Neuronal stem cell (in vitro differentiated cells): ENCODE measurements at regions not wholly inside any gene's neighbourhood (a gene's known extent, or its start where the extent isn't known, plus 50 kb on each side); places are given as distances from the start of the nearest gene placed in this dataset.

Experiments used
- DNase-seq: peaks from one replicate; pipeline ENCODE4 v3.0.0-alpha.2; 2013; ENCODE audit warnings: low spot score
- H2AFZ ChIP-seq: one replicate; pipeline ENCODE4 v1.6.1; 2013; ENCODE audit warnings: mild to moderate bottlenecking, low read length, inconsistent platforms
- H2AK5ac ChIP-seq: 2 replicates; pipeline ENCODE4 v1.6.1; 2013; ENCODE audit warnings: low read depth, mild to moderate bottlenecking, inconsistent platforms, low read length, moderate library complexity, mixed read lengths
- H2BK120ac ChIP-seq: 2 replicates; pipeline ENCODE4 v1.6.1; 2013; ENCODE audit warnings: low read depth, mild to moderate bottlenecking, inconsistent platforms, low read length, moderate library complexity, mixed read lengths
- H2BK12ac ChIP-seq: one replicate; pipeline ENCODE4 v1.6.1; 2013; ENCODE audit warnings: low read length, inconsistent platforms
- H2BK15ac ChIP-seq: 2 replicates; pipeline ENCODE4 v1.6.1; 2013; ENCODE audit warnings: mild to moderate bottlenecking, low read length, inconsistent platforms, mixed read lengths
- H2BK5ac ChIP-seq: one replicate; pipeline ENCODE4 v1.6.1; 2013; ENCODE audit warnings: inconsistent platforms, mild to moderate bottlenecking, low read length, moderate library complexity
- H3K14ac ChIP-seq: one replicate; pipeline ENCODE4 v1.6.1; 2013; ENCODE audit warnings: low read length, inconsistent platforms
- H3K18ac ChIP-seq: 2 replicates; pipeline ENCODE4 v1.6.1; 2013; ENCODE audit warnings: low read length, inconsistent platforms
- H3K23ac ChIP-seq: 2 replicates; pipeline ENCODE4 v1.6.1; 2013; ENCODE audit warnings: low read depth, mild to moderate bottlenecking, mixed read lengths, low read length, inconsistent platforms; ENCODE audit not compliant: poor library complexity
- H3K27ac ChIP-seq: replicated peaks from 3 replicates; pipeline ENCODE4 v1.5.1; 2013; ENCODE audit warnings: low read length, inconsistent platforms
- H3K27me3 ChIP-seq, 3 experiments: 2 replicates each; pipeline ENCODE4 v1.6.1; 2013; ENCODE audit warnings: low read length in 3 of 3, mild to moderate bottlenecking in 2 of 3, inconsistent platforms in 1 of 3, low read depth in 1 of 3, mixed read lengths in 1 of 3, moderate library complexity in 1 of 3; ENCODE audit not compliant: control insufficient read depth in 3 of 3, insufficient read depth in 3 of 3
- H3K36me3 ChIP-seq, 2 donors: replicated peaks in 1 of 2; 2 replicates each; pipeline ENCODE4 v1.6.1; 2013; ENCODE audit warnings: low read length in 2 of 2; ENCODE audit not compliant: control insufficient read depth in 2 of 2, insufficient read depth in 2 of 2
- H3K4ac ChIP-seq: 2 replicates; pipeline ENCODE4 v1.6.1; 2013; ENCODE audit warnings: inconsistent platforms, mild to moderate bottlenecking, low read length, moderate library complexity
- H3K4me1 ChIP-seq, 2 donors: 1 replicate in 1 of 2; 2 replicates in 1 of 2; pipeline ENCODE4 v1.6.1; 2013; ENCODE audit warnings: low read length in 2 of 2, low read depth in 1 of 2; ENCODE audit not compliant: control insufficient read depth in 2 of 2, insufficient read depth in 1 of 2
- H3K4me2 ChIP-seq: one replicate; pipeline ENCODE4 v1.6.1; 2013; ENCODE audit warnings: mild to moderate bottlenecking, low read length, inconsistent platforms; ENCODE audit not compliant: insufficient read depth, poor library complexity, severe bottlenecking
- H3K4me3 ChIP-seq, 2 donors: 2 replicates each; pipeline ENCODE4 v1.5.1; 2013; ENCODE audit warnings: low read length in 2 of 2, mild to moderate bottlenecking in 2 of 2, inconsistent platforms in 1 of 2, moderate library complexity in 1 of 2
- H3K79me1 ChIP-seq: one replicate; pipeline ENCODE4 v1.6.1; 2013; ENCODE audit warnings: low read depth, mild to moderate bottlenecking, inconsistent platforms, low read length, moderate library complexity
- H3K9ac ChIP-seq: one replicate; pipeline ENCODE4 v1.6.1; 2013; ENCODE audit warnings: mild to moderate bottlenecking, low read depth, low read length, inconsistent platforms; ENCODE audit not compliant: poor library complexity
- H3K9me3 ChIP-seq, 2 donors: replicated peaks in 1 of 2; 2 replicates each; pipeline versions ENCODE3 to v1.6.1; 2013; ENCODE audit warnings: low read length in 2 of 2, mild to moderate bottlenecking in 2 of 2, inconsistent platforms in 1 of 2, low read depth in 1 of 2, mixed read lengths in 1 of 2, moderate library complexity in 1 of 2; ENCODE audit not compliant: control insufficient read depth in 2 of 2, insufficient read depth in 1 of 2
- H4K8ac ChIP-seq: one replicate; pipeline ENCODE4 v1.6.1; 2013; ENCODE audit warnings: low read depth, mild to moderate bottlenecking, inconsistent platforms, low read length, moderate library complexity
- H4K91ac ChIP-seq: one replicate; pipeline ENCODE4 v1.6.1; 2013; ENCODE audit warnings: low read length, low read depth, mild to moderate bottlenecking, inconsistent platforms; ENCODE audit not compliant: poor library complexity
- WGBS, 2 donors: extraction: QIAGEN DNeasy Blood & Tissue Kit; methylation state at CpG; one replicate each; pipeline ENCODE4 v1.1.7; 2013; ENCODE audit warnings: missing lambda C conversion rate in 2 of 2, mixed read lengths in 1 of 2; ENCODE audit not compliant: insufficient read length in 2 of 2, insufficient replicate concordance in 1 of 2; ENCODE audit errors: extremely low coverage in 2 of 2; 5-methylcytosine and 5-hydroxymethylcytosine counted together

- Histone ChIP-seq H2BK5ac (no peak overlapping the region), H3K14ac (no peak overlapping the region), H4K8ac (no peak overlapping the region), H2BK120ac (no peak overlapping the region), H3K4ac (no peak overlapping the region), H2BK15ac (no peak overlapping the region), H3K18ac (no peak overlapping the region), H3K27ac (no peak overlapping the region), H2AK5ac (no peak overlapping the region), H3K36me3 (no peaks in the 10 kb centered on the region), H3K9ac (no peak overlapping the region), H3K23ac (no peak overlapping the region), H2AFZ (no peak overlapping the region), H3K4me1 (no peaks in the 10 kb centered on the region), H3K79me1 (no peaks in the 10 kb centered on the region), H3K9me3 (no peaks in the 10 kb centered on the region), H2BK12ac (no peak overlapping the region), H3K4me2 (no peak overlapping the region), H3K27me3 (no peaks in the 10 kb centered on the region), H4K91ac (no peak overlapping the region), H3K4me3 (no peak overlapping the region)
- no peak for DNase-seq
Measured at GRCh38 chr21:25390701-25391100, 216.6 kb downstream of the MRPL39 start.

- H2AK5ac ChIP-seq, result no peak overlapping the region
- H3K4me2 ChIP-seq, result no peak overlapping the region
- DNase-seq, result no peak
- H3K4me1 ChIP-seq, result no peaks in the 10 kb centered on the region
- H3K27ac ChIP-seq, result no peak overlapping the region
- no peak overlapping the region for H2BK12ac ChIP-seq
- no peaks in the 10 kb centered on the region for H3K79me1 ChIP-seq
- H2BK15ac ChIP-seq, result no peak overlapping the region
- no peaks in the 10 kb centered on the region for H3K27me3 ChIP-seq
- H4K8ac ChIP-seq, result no peak overlapping the region
- no peak overlapping the region for H2BK120ac ChIP-seq
- no peaks in the 10 kb centered on the region for H3K9me3 ChIP-seq
- no peak overlapping the region for H3K4ac ChIP-seq
- H2BK5ac ChIP-seq, result no peak overlapping the region
- H3K9ac ChIP-seq, result no peak overlapping the region
- H3K23ac ChIP-seq, result no peak overlapping the region
- no peak overlapping the region for H2AFZ ChIP-seq
- H4K91ac ChIP-seq, result no peak overlapping the region
- H3K4me3 ChIP-seq, result no peak overlapping the region
- H3K14ac ChIP-seq, result no peak overlapping the region
- no peaks in the 10 kb centered on the region for H3K36me3 ChIP-seq
- WGBS, 2 donors, result no CpG with 5 or more reads among the region's 3 CpGs
- H3K18ac ChIP-seq, result no peak overlapping the region
Measured at GRCh38 chr21:25387665-25388064, 219.6 kb downstream of the MRPL39 start.

GRCh38 chr21:25385911-25386474, 221.3 kb downstream of the MRPL39 start:
- H3K14ac ChIP-seq, result no peak overlapping the region
- peak; percentile 58 for DNase-seq
- H4K91ac ChIP-seq, result no peak overlapping the region

GRCh38 chr21:25385341-25385740, 221.9 kb downstream of the MRPL39 start:
- no CpG with 5 or more reads among the region's 3 CpGs for WGBS, 2 donors
- no peaks in the 10 kb centered on the region for H3K36me3 ChIP-seq
- no peaks in the 10 kb centered on the region for H3K79me1 ChIP-seq
- H3K4ac ChIP-seq, result no peak overlapping the region
- H2AK5ac ChIP-seq, result no peak overlapping the region
- no peak overlapping the region for H4K8ac ChIP-seq
- H3K4me3 ChIP-seq, result no peak overlapping the region
- no peaks in the 10 kb centered on the region for H3K27me3 ChIP-seq
- H3K9ac ChIP-seq, result no peak overlapping the region
- H3K4me2 ChIP-seq, result no peak overlapping the region
- H2BK5ac ChIP-seq, result no peak overlapping the region
- DNase-seq, result no peak
- no peak overlapping the region for H2BK12ac ChIP-seq
- no peak overlapping the region for H3K18ac ChIP-seq
- no peak overlapping the region for H3K23ac ChIP-seq
- no peaks in the 10 kb centered on the region for H3K4me1 ChIP-seq
- no peak overlapping the region for H3K27ac ChIP-seq
- H2BK120ac ChIP-seq, result no peak overlapping the region
- no peaks in the 10 kb centered on the region for H3K9me3 ChIP-seq
- no peak overlapping the region for H4K91ac ChIP-seq
- no peak overlapping the region for H2BK15ac ChIP-seq
- no peak overlapping the region for H3K14ac ChIP-seq
- H2AFZ ChIP-seq, result no peak overlapping the region

More at GRCh38 chr21:25385911-25386474, 221.3 kb downstream of the MRPL39 start:
- Histone ChIP-seq H2BK5ac (no peak overlapping the region), H3K36me3 (no peaks in the 10 kb centered on the region), H3K4me2 (no peak overlapping the region), H3K9ac (no peak overlapping the region), H3K18ac (no peak overlapping the region), H2BK15ac (no peak overlapping the region), H2AFZ (no peak overlapping the region), H2BK12ac (no peak overlapping the region), H3K9me3 (no peaks in the 10 kb centered on the region), H4K8ac (no peak overlapping the region), H3K23ac (no peak overlapping the region), H3K27ac (no peak overlapping the region), H2AK5ac (no peak overlapping the region), H3K79me1 (no peaks in the 10 kb centered on the region), H3K4me1 (no peaks in the 10 kb centered on the region), H2BK120ac (no peak overlapping the region), H3K4ac (no peak overlapping the region), H3K27me3 (no peaks in the 10 kb centered on the region), H3K4me3 (no peak overlapping the region)
- no CpG with 5 or more reads among the region's 8 CpGs for WGBS, 2 donors
